HG02759 (cell line): ENCODE measurements at regions not wholly inside any gene's neighbourhood (a gene's known extent, or its start where the extent isn't known, plus 50 kb on each side); places are given as distances from the start of the nearest gene placed in this dataset.
"Not testable (repeated sequence)": the region's sequence is repeated elsewhere in the genome, so short reads cannot be mapped to it uniquely, and the experiment has no call there.

ENCODE experiments used
- ATAC-seq: cut with Tn5 transposase; IDR thresholded peaks from one replicate; pipeline ENCODE4 v1.9.1; 2021; ENCODE audit warnings: mild to moderate bottlenecking, moderate library complexity; ENCODE audit not compliant: unreplicated experiment

- ATAC-seq, result no peak
Measured at GRCh38 chr10:56298941-56299340, 62.1 kb downstream of the ZWINT start.

GRCh38 chr10:56296618-56297017 lies 64.4 kb downstream of the ZWINT start:
- no peak for ATAC-seq

- no peak for ATAC-seq
Measured at GRCh38 chr10:56288403-56288802, 72.7 kb downstream of the ZWINT start.

- no peak for ATAC-seq
Measured at GRCh38 chr10:56286096-56286495, 75.0 kb downstream of the ZWINT start.

GRCh38 chr10:56279270-56279669 lies 81.8 kb downstream of the ZWINT start:
- no peak for ATAC-seq

- ATAC-seq, result no peak
Measured at GRCh38 chr10:56269181-56269580, 91.9 kb downstream of the ZWINT start.

GRCh38 chr10:56266120-56266519 lies 94.9 kb downstream of the ZWINT start:
- ATAC-seq, result no peak

- ATAC-seq, result no peak
Measured at GRCh38 chr10:56258991-56259390, 102.1 kb downstream of the ZWINT start.

GRCh38 chr10:56258378-56258777 lies 102.7 kb downstream of the ZWINT start:
- no peak for ATAC-seq

GRCh38 chr10:56255298-56255697 lies 105.8 kb downstream of the ZWINT start:
- ATAC-seq, result no peak

GRCh38 chr10:56240471-56240870 lies 120.6 kb downstream of the ZWINT start:
- ATAC-seq, result no peak

GRCh38 chr10:56231436-56231835 lies 129.6 kb downstream of the ZWINT start:
- no peak for ATAC-seq

GRCh38 chr10:56222237-56222636 lies 138.8 kb downstream of the ZWINT start:
- ATAC-seq, result no peak

GRCh38 chr10:56212951-56213350 lies 148.1 kb downstream of the ZWINT start:
- ATAC-seq, result no peak

GRCh38 chr10:56181607-56182006 lies 179.5 kb downstream of the ZWINT start:
- ATAC-seq, result peak; percentile 92

GRCh38 chr10:56178210-56178609 lies 182.8 kb downstream of the ZWINT start:
- ATAC-seq, result no peak

GRCh38 chr10:56155091-56155513 lies 206.0 kb downstream of the ZWINT start:
- not testable (repeated sequence) for ATAC-seq

- ATAC-seq, result no peak
Measured at GRCh38 chr10:56146806-56147205, 214.3 kb downstream of the ZWINT start.

- peak; percentile 73 for ATAC-seq
Measured at GRCh38 chr10:56142092-56142728, 218.8 kb downstream of the ZWINT start.

GRCh38 chr10:56139405-56139804 lies 221.7 kb downstream of the ZWINT start:
- ATAC-seq, result no peak

GRCh38 chr10:56135828-56136227 lies 225.2 kb downstream of the ZWINT start:
- ATAC-seq, result no peak

- ATAC-seq, result no peak
Measured at GRCh38 chr10:56123247-56123646, 237.8 kb downstream of the ZWINT start.

- ATAC-seq, result no peak
Measured at GRCh38 chr10:56116684-56117083, 244.4 kb downstream of the ZWINT start.
